ENCODE measurements at regions not wholly inside any gene's neighbourhood (a gene's known extent, or its start where the extent isn't known, plus 50 kb on each side); places are given as distances from the start of the nearest gene placed in this dataset.

- no peak overlapping the region for H3K27ac Mint-ChIP-seq
- 82% methylated on average over 2 of the region's 3 CpGs for WGBS (ENCODE audit: insufficient coverage)
- no peaks in the 10 kb centered on the region for H3K36me3 ChIP-seq (ENCODE audit: control insufficient read depth, insufficient read depth, low read length)
- H3K27ac ChIP-seq (ENCODE audit: low read length) = no peak overlapping the region
- no peak for TF ChIP-seq CTCF (IDR thresholded peaks at IDR 0.05)
- H3K4me3 ChIP-seq (ENCODE audit: low read length) = no peak overlapping the region
- no peaks in the 10 kb centered on the region for H3K4me1 Mint-ChIP-seq
- no peaks in the 10 kb centered on the region for H3K36me3 Mint-ChIP-seq
- no peak overlapping the region for H3K4me3 Mint-ChIP-seq
- no peaks in the 10 kb centered on the region for H3K27me3 Mint-ChIP-seq (ENCODE audit: low read depth in 2 of 2)
- H3K9me3 ChIP-seq (ENCODE audit: control insufficient read depth, insufficient read depth, low read length) = no peaks in the 10 kb centered on the region
- DNase-seq (no peak), ATAC-seq (no peak)
- no peaks in the 10 kb centered on the region for H3K27me3 ChIP-seq (ENCODE audit: control insufficient read depth, insufficient read depth, low read length)
- H3K9me3 Mint-ChIP-seq = peaks cover 2 to 3% of the 10 kb centered on the region in 2 donors
- H3K4me1 ChIP-seq (ENCODE audit: control insufficient read depth, insufficient read depth, low read length) = no peaks in the 10 kb centered on the region
- intact Hi-C loops (cut with micrococcal nuclease) = no loop called here
Observed at GRCh38 chr2:180374502-180375281, 367.6 kb upstream of the CWC22 start.

DNA sequence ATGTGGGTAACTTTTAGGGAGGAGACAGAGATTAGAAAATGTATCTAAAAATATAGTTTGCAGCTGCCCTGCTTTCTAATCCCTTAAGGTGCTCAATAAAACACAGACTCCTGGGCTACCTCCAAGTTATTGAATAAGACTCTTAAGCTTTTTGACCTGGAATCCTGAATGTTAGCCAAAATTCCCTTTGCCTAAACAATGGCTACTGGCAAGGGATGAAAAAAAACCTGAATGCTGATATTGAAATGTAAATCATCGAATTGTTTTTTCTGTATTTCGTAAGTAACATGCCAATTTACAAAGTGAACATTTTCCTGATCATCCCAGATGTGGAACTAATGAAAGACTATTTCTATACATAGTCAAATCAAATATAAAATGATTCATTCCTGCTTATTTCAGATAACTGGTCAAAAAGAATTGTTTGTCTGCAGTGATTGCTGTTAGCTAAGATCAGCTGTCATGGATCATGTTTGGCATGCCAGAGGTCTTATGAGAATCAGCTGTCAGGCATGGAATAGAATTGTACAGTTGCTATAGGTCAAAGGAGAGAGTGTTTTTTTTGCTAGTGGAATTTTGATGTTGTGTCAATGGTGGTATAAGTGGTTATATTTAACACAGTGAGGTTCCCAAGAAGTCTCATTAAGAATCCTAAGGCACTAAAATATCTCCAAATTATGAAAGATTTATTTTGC, 363.6 kb upstream of the CWC22 start:
- H3K36me3 Mint-ChIP-seq = no peaks in the 10 kb centered on the region
- no peak overlapping the region for H3K4me3 Mint-ChIP-seq
- no peak overlapping the region for H3K27ac Mint-ChIP-seq
- intact Hi-C loops (cut with micrococcal nuclease) = no loop called here
- peaks cover 0 to 3% of the 10 kb centered on the region in 2 donors for H3K9me3 Mint-ChIP-seq
- no peaks in the 10 kb centered on the region for H3K4me1 ChIP-seq (ENCODE audit: control insufficient read depth, insufficient read depth, low read length)
- H3K36me3 ChIP-seq (ENCODE audit: control insufficient read depth, insufficient read depth, low read length) = no peaks in the 10 kb centered on the region
- DNase-seq (no peak), ATAC-seq (no peak)
- WGBS (ENCODE audit: insufficient coverage) = 100% methylated on average over 1 of the region's 2 CpGs
- no peaks in the 10 kb centered on the region for H3K27me3 Mint-ChIP-seq (ENCODE audit: low read depth in 2 of 2)
- H3K9me3 ChIP-seq (ENCODE audit: control insufficient read depth, insufficient read depth, low read length) = no peaks in the 10 kb centered on the region
- no peak overlapping the region for H3K4me3 ChIP-seq (ENCODE audit: low read length)
- H3K27ac ChIP-seq (ENCODE audit: low read length) = no peak overlapping the region
- no peak for TF ChIP-seq CTCF (IDR thresholded peaks at IDR 0.05)
- H3K27me3 ChIP-seq (ENCODE audit: control insufficient read depth, insufficient read depth, low read length) = no peaks in the 10 kb centered on the region
- no peaks in the 10 kb centered on the region for H3K4me1 Mint-ChIP-seq

DNA sequence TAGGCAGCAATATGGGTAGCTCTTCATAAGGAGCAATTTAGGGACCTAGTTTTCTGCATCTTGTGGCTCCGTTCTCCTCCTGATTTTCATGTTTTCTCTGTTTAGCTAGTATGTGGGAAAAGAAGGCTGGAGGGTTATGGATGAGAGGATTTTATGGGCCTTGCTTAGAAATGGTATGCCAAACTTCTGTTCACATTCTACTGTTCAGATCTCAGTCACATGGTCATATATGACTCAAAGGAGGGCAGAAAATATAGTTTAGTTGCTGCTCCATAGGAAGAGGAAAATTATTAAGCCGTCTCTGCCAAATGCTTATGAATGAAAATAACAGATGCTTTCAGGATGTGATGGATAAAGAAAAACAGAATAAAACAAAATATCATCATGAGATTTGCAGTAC, 361.8 kb upstream of the CWC22 start:
- H3K9me3 Mint-ChIP-seq = peaks cover 0 to 3% of the 10 kb centered on the region in 2 donors
- H3K36me3 Mint-ChIP-seq = no peaks in the 10 kb centered on the region
- H3K27ac Mint-ChIP-seq = no peak overlapping the region
- Histone ChIP-seq H3K36me3 (ENCODE audit: control insufficient read depth, insufficient read depth, low read length) (no peaks in the 10 kb centered on the region), H3K27me3 (ENCODE audit: control insufficient read depth, insufficient read depth, low read length) (no peaks in the 10 kb centered on the region), H3K4me1 (ENCODE audit: control insufficient read depth, insufficient read depth, low read length) (no peaks in the 10 kb centered on the region), H3K4me3 (ENCODE audit: low read length) (no peak overlapping the region), H3K9me3 (ENCODE audit: control insufficient read depth, insufficient read depth, low read length) (no peaks in the 10 kb centered on the region), H3K27ac (ENCODE audit: low read length) (no peak overlapping the region)
- DNase-seq (no peak), ATAC-seq (no peak)
- H3K4me1 Mint-ChIP-seq = no peaks in the 10 kb centered on the region
- no peaks in the 10 kb centered on the region for H3K27me3 Mint-ChIP-seq (ENCODE audit: low read depth in 2 of 2)
- H3K4me3 Mint-ChIP-seq = no peak overlapping the region
- TF ChIP-seq CTCF (IDR thresholded peaks at IDR 0.05) = no peak
- WGBS (ENCODE audit: insufficient coverage) = 77% methylated on average over 1 of the region's 2 CpGs
- intact Hi-C loops (cut with micrococcal nuclease) = no loop called here

All from natural killer cell (primary cell).